ENCODE measurements at regions not wholly inside any gene's neighbourhood (a gene's known extent, or its start where the extent isn't known, plus 50 kb on each side); places are given as distances from the start of the nearest gene placed in this dataset.
"Not testable (repeated sequence)": the region's sequence is repeated elsewhere in the genome, so short reads cannot be mapped to it uniquely, and the experiment has no call there.

GRCh38 chr18:43720041-43720440 is 442.8 kb upstream of the SYT4 start:
- no peak for DNase-seq (ENCODE audit: low spot score)

GRCh38 chr18:43735570-43735969 is 458.3 kb upstream of the SYT4 start:
- no peak for DNase-seq (ENCODE audit: low spot score)

GRCh38 chr18:43744960-43745745 is 467.9 kb upstream of the SYT4 start:
- DNase-seq (ENCODE audit: low spot score), result no peak

GRCh38 chr18:43751203-43751602 is 473.9 kb upstream of the SYT4 start:
- no peak for DNase-seq (ENCODE audit: low spot score)

DNA sequence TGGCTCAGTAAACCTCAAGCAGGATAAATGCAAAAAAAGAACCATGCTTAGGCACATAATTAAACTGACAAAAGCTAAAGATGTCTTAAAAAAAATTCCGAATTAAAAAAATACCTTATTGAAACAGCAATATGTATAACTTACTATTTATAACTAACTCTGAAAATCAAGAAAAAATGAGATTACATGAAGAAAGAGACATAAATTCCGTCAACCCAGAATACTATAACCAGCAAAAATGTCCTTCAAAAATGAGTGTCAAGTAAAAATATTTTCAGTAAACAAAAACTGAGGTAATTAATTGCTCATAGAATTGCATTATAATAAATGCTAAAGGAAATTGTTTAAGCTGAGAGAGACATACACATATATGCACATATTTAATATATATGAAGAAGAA is 474.5 kb upstream of the SYT4 start:
- no peak for DNase-seq (ENCODE audit: low spot score)

GRCh38 chr18:43757273-43757672 is 480.0 kb upstream of the SYT4 start:
- DNase-seq (ENCODE audit: low spot score), result no peak

GRCh38 chr18:43758734-43759133 is 481.4 kb upstream of the SYT4 start:
- DNase-seq (ENCODE audit: low spot score), result no peak

- no peak for DNase-seq (ENCODE audit: low spot score)
Observed at GRCh38 chr18:43760010-43760409, 482.7 kb upstream of the SYT4 start.

DNA sequence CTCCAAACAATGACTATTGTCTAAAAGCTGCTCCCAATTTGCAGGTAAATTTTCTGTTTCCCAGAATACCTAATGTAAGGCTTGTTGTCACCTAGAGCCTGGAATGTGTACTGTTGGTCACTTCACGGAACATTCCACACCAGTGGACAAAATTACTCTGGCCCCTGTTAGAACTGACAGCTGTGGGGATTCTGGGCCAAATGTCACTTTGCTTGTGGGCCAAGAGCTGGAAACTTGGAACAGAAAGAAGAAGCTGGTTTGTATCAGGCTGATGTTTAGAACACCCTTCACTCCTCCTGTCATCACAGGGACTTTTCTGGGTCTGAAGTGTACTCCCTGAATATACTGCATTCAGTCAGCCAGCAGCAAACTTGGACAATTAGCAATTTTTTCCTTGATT is 495.6 kb upstream of the SYT4 start:
- DNase-seq (ENCODE audit: low spot score), result no peak

GRCh38 chr18:43774497-43774896 is 497.2 kb upstream of the SYT4 start:
- no peak for DNase-seq (ENCODE audit: low spot score)

DNA sequence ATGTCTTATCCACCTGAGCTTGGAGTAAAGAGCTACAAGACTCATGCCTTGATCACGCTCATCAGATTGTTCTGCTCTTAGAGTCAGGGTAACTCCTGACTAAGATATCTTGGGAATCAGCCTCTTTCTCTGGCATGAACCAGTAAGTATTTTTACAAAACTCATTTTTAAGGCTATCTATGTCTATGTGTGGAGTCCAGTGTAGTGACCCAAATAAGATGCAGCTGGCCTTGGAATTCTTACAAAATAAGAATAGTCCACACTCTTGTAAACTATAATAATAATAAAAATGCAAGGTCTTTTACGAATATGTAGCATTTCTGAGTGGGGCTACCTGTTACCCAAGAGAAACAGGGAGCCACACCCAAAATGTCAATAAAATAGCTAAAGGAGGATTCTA is 498.3 kb upstream of the SYT4 start:
- no peak for DNase-seq (ENCODE audit: low spot score)

GRCh38 chr18:43776997-43777396 is 499.7 kb upstream of the SYT4 start:
- no peak for DNase-seq (ENCODE audit: low spot score)

DNA sequence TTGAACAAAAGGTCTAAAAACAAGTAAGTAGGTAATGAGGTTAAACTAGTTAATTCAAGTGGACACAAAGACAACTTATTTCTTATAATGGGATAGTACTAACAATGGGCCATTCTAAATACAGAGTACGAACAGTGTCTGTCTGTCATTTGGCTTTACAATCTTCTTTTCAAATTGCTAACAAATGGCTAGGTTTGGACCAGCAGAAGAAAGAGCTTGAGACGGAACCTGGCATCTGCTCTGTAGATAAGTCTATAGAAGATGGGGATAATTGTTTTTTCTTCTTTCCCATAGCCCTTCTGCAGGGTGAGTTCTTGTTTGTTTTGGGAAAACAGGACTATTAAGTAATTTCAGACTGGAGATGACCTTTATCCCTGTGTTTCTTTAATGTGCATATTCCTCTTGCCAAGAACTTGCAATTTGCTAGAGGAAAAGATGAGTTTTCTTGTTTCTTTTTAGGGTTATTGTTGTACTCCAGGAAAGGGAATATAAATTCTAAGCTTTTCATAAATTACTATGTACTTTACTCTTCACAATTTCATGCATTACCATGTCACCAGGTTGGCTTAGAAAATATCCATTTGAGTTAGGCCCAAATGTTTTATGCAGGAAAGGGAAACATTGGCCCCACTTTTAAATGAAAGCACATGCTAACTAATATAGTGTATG is 500.5 kb upstream of the SYT4 start:
- no peak for DNase-seq (ENCODE audit: low spot score)

- peak; percentile 11 for DNase-seq (ENCODE audit: low spot score)
Observed at GRCh38 chr18:43780782-43781340, 503.6 kb upstream of the SYT4 start.

- DNase-seq (ENCODE audit: low spot score), result no peak
Observed at GRCh38 chr18:43785158-43785557, 507.9 kb upstream of the SYT4 start.

DNA sequence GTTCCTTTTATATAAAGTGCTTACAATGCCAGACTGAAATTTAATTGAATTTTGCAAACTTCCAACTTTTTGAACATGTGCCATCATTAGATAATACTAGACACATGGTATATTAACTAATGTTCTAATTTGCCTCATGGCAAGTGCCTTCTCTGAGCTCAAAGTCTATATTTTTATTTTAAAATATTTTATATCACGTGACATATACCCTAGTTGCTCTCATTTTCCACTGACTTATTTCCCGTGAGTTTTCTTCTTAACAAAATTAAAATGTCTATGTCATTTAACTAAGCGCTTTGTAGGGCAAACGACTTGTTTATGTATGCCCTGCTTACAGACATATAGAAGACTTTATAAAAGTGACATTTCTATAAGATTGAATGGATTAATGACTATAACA is 509.6 kb upstream of the SYT4 start:
- no peak for DNase-seq (ENCODE audit: low spot score)

DNA sequence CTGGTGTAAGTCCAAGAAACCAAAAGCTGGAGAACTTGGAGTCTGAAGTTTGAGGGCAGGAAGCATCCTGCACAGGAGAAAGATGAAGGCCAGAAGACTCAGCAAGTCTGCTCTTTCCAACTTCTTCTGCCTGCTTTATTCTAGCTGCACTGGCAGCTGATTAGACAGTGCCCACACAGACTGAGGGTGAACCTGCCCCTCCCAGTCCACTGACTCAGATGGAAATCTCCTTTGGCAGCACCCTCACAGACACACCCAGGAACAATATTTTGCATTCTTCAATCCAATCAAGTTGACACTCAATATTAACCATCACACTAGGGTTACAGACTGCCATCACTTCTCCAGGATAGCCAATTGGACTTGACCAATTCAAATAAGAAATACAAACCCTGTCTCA is 510.4 kb upstream of the SYT4 start:
- DNase-seq (ENCODE audit: low spot score), result not testable (repeated sequence)

GRCh38 chr18:43789234-43790000 is 512.1 kb upstream of the SYT4 start:
- no peak for DNase-seq (ENCODE audit: low spot score)

DNA sequence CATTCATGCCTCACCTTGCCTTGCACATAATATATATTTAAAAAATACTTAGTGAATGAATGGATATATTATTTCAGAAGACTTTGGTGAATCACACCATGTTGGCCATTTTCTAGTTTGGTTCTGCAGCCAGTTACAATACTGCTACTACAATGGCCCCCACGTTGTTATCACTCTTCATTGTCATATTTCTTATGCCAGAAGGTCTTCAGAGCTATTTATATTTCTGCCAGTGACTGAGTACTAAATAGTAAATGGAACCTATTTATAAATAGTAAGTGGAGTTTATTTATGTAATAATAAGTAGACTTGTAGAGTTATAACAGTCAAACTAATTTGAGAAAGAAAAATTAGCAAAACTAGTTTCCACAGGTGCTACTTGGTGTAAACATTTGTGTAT is 516.6 kb upstream of the SYT4 start:
- DNase-seq (ENCODE audit: low spot score), result no peak

GRCh38 chr18:43794363-43794762 is 517.1 kb upstream of the SYT4 start:
- DNase-seq (ENCODE audit: low spot score), result no peak

- DNase-seq (ENCODE audit: low spot score), result no peak
Observed at GRCh38 chr18:43797347-43797746, 520.1 kb upstream of the SYT4 start.

- DNase-seq (ENCODE audit: low spot score), result no peak
Observed at GRCh38 chr18:43800584-43800983, 523.3 kb upstream of the SYT4 start.

Data from AG08396 (cell line).